ENCODE measurements at regions not wholly inside any gene's neighbourhood (a gene's known extent, or its start where the extent isn't known, plus 50 kb on each side); places are given as distances from the start of the nearest gene placed in this dataset.
"Not testable (repeated sequence)": the region's sequence is repeated elsewhere in the genome, so short reads cannot be mapped to it uniquely, and the experiment has no call there.

- not testable (repeated sequence) for H3K9me3 Mint-ChIP-seq (ENCODE audit: insufficient read depth)
These were observed 82.9 kb upstream of the VKORC1L1 start for GRCh38 chr7:65789943-65790342.

GRCh38 chr7:65791788-65792187 lies 81.1 kb upstream of the VKORC1L1 start:
- H3K27ac ChIP-seq (ENCODE audit: low read length in 2 of 2); H4K20me1 ChIP-seq (ENCODE audit: control insufficient read depth, insufficient read depth, low read length, poor library complexity, severe bottlenecking); DNase-seq; H3K79me2 ChIP-seq (ENCODE audit: control insufficient read depth, insufficient read depth, low read length); intact Hi-C loops (cut with micrococcal nuclease); H3K27ac Mint-ChIP-seq; POLR2A ChIA-PET; CTCF ChIA-PET; H3K4me2 ChIP-seq (replicated peaks; ENCODE audit: low read depth, low read length, poor library complexity, severe bottlenecking); H3K9ac ChIP-seq (ENCODE audit: low read length); H3K27me3 ChIP-seq (replicated peaks in 1 of 4; ENCODE audit: control extremely low read depth in 1 of 4, control insufficient read depth in 3 of 4, insufficient read depth in 4 of 4, low read length in 3 of 4); H3K9me3 Mint-ChIP-seq (ENCODE audit: insufficient read depth); H2AFZ ChIP-seq (ENCODE audit: insufficient read depth, low read depth, low read length, poor library complexity, severe bottlenecking); H3K27me3 Mint-ChIP-seq; H3K4me3 ChIP-seq (ENCODE audit: control extremely low read depth in 1 of 5, extremely low read depth in 1 of 5, insufficient read depth in 1 of 5, low read depth in 2 of 5, low read length in 4 of 5); H3K4me1 Mint-ChIP-seq; H3K36me3 ChIP-seq (replicated peaks in 1 of 2; ENCODE audit: control extremely low read depth in 1 of 2, control insufficient read depth in 1 of 2, extremely low read depth in 1 of 2, insufficient read depth in 2 of 2, low read length in 1 of 2); H3K4me3 Mint-ChIP-seq; H3K4me1 ChIP-seq (ENCODE audit: control insufficient read depth in 2 of 2, insufficient read depth in 2 of 2, low read length in 2 of 2); H3K9me3 ChIP-seq (ENCODE audit: control extremely low read depth in 1 of 3, control insufficient read depth in 2 of 3, insufficient read depth in 1 of 3, low read length in 2 of 3); ATAC-seq (ENCODE audit: low read depth): not testable (repeated sequence)
- no CpG with 5 or more reads among the region's 1 CpG for WGBS (ENCODE audit: insufficient coverage)

More at GRCh38 chr7:65789943-65790342, 82.9 kb upstream of the VKORC1L1 start:
- H3K4me1 ChIP-seq (ENCODE audit: control insufficient read depth in 2 of 2, insufficient read depth in 2 of 2, low read length in 2 of 2); CTCF ChIA-PET; H3K27me3 Mint-ChIP-seq; H2AFZ ChIP-seq (ENCODE audit: insufficient read depth, low read depth, low read length, poor library complexity, severe bottlenecking); H3K36me3 ChIP-seq (replicated peaks in 1 of 2; ENCODE audit: control extremely low read depth in 1 of 2, control insufficient read depth in 1 of 2, extremely low read depth in 1 of 2, insufficient read depth in 2 of 2, low read length in 1 of 2); H3K27ac ChIP-seq (ENCODE audit: low read length in 2 of 2); H3K4me3 ChIP-seq (ENCODE audit: control extremely low read depth in 1 of 5, extremely low read depth in 1 of 5, insufficient read depth in 1 of 5, low read depth in 2 of 5, low read length in 4 of 5); H3K9ac ChIP-seq (ENCODE audit: low read length); H3K4me1 Mint-ChIP-seq; H3K27ac Mint-ChIP-seq; DNase-seq; H4K20me1 ChIP-seq (ENCODE audit: control insufficient read depth, insufficient read depth, low read length, poor library complexity, severe bottlenecking); H3K79me2 ChIP-seq (ENCODE audit: control insufficient read depth, insufficient read depth, low read length); POLR2A ChIA-PET; H3K9me3 ChIP-seq (ENCODE audit: control extremely low read depth in 1 of 3, control insufficient read depth in 2 of 3, insufficient read depth in 1 of 3, low read length in 2 of 3); H3K4me3 Mint-ChIP-seq; H3K27me3 ChIP-seq (replicated peaks in 1 of 4; ENCODE audit: control extremely low read depth in 1 of 4, control insufficient read depth in 3 of 4, insufficient read depth in 4 of 4, low read length in 3 of 4); intact Hi-C loops (cut with micrococcal nuclease); ATAC-seq (ENCODE audit: low read depth); H3K4me2 ChIP-seq (replicated peaks; ENCODE audit: low read depth, low read length, poor library complexity, severe bottlenecking): not testable (repeated sequence)
- no CpG with 5 or more reads among the region's 5 CpGs for WGBS (ENCODE audit: insufficient coverage)

GRCh38 chr7:65792726-65793125 lies 80.1 kb upstream of the VKORC1L1 start:
- H3K27me3 ChIP-seq (replicated peaks in 1 of 4; ENCODE audit: control extremely low read depth in 1 of 4, control insufficient read depth in 3 of 4, insufficient read depth in 4 of 4, low read length in 3 of 4); H3K27ac Mint-ChIP-seq; H3K4me1 Mint-ChIP-seq; H2AFZ ChIP-seq (ENCODE audit: insufficient read depth, low read depth, low read length, poor library complexity, severe bottlenecking); H3K27me3 Mint-ChIP-seq; CTCF ChIA-PET; POLR2A ChIA-PET; H3K27ac ChIP-seq (ENCODE audit: low read length in 2 of 2); ATAC-seq (ENCODE audit: low read depth); H4K20me1 ChIP-seq (ENCODE audit: control insufficient read depth, insufficient read depth, low read length, poor library complexity, severe bottlenecking); H3K9me3 Mint-ChIP-seq (ENCODE audit: insufficient read depth); H3K4me2 ChIP-seq (replicated peaks; ENCODE audit: low read depth, low read length, poor library complexity, severe bottlenecking); H3K9ac ChIP-seq (ENCODE audit: low read length); H3K4me3 ChIP-seq (ENCODE audit: control extremely low read depth in 1 of 5, extremely low read depth in 1 of 5, insufficient read depth in 1 of 5, low read depth in 2 of 5, low read length in 4 of 5); DNase-seq; H3K9me3 ChIP-seq (ENCODE audit: control extremely low read depth in 1 of 3, control insufficient read depth in 2 of 3, insufficient read depth in 1 of 3, low read length in 2 of 3); intact Hi-C loops (cut with micrococcal nuclease); H3K79me2 ChIP-seq (ENCODE audit: control insufficient read depth, insufficient read depth, low read length); H3K4me3 Mint-ChIP-seq; H3K4me1 ChIP-seq (ENCODE audit: control insufficient read depth in 2 of 2, insufficient read depth in 2 of 2, low read length in 2 of 2); H3K36me3 ChIP-seq (replicated peaks in 1 of 2; ENCODE audit: control extremely low read depth in 1 of 2, control insufficient read depth in 1 of 2, extremely low read depth in 1 of 2, insufficient read depth in 2 of 2, low read length in 1 of 2): not testable (repeated sequence)
- WGBS (ENCODE audit: insufficient coverage), result 100% methylated on average over 1 of the region's 4 CpGs

GRCh38 chr7:65794671-65795391 lies 78.0 kb upstream of the VKORC1L1 start:
- H3K36me3 ChIP-seq (replicated peaks in 1 of 2; ENCODE audit: control extremely low read depth in 1 of 2, control insufficient read depth in 1 of 2, extremely low read depth in 1 of 2, insufficient read depth in 2 of 2, low read length in 1 of 2); H3K4me2 ChIP-seq (replicated peaks; ENCODE audit: low read depth, low read length, poor library complexity, severe bottlenecking); H3K27me3 Mint-ChIP-seq; H3K4me1 ChIP-seq (ENCODE audit: control insufficient read depth in 2 of 2, insufficient read depth in 2 of 2, low read length in 2 of 2); DNase-seq; POLR2A ChIA-PET; H2AFZ ChIP-seq (ENCODE audit: insufficient read depth, low read depth, low read length, poor library complexity, severe bottlenecking); H3K4me3 ChIP-seq (ENCODE audit: control extremely low read depth in 1 of 5, extremely low read depth in 1 of 5, insufficient read depth in 1 of 5, low read depth in 2 of 5, low read length in 4 of 5); H3K27ac Mint-ChIP-seq; H3K9me3 Mint-ChIP-seq (ENCODE audit: insufficient read depth); H3K4me1 Mint-ChIP-seq; H3K27ac ChIP-seq (ENCODE audit: low read length in 2 of 2); H3K4me3 Mint-ChIP-seq; H3K27me3 ChIP-seq (replicated peaks in 1 of 4; ENCODE audit: control extremely low read depth in 1 of 4, control insufficient read depth in 3 of 4, insufficient read depth in 4 of 4, low read length in 3 of 4); CTCF ChIA-PET; H3K9me3 ChIP-seq (ENCODE audit: control extremely low read depth in 1 of 3, control insufficient read depth in 2 of 3, insufficient read depth in 1 of 3, low read length in 2 of 3); ATAC-seq (ENCODE audit: low read depth); H4K20me1 ChIP-seq (ENCODE audit: control insufficient read depth, insufficient read depth, low read length, poor library complexity, severe bottlenecking); H3K9ac ChIP-seq (ENCODE audit: low read length); intact Hi-C loops (cut with micrococcal nuclease); H3K79me2 ChIP-seq (ENCODE audit: control insufficient read depth, insufficient read depth, low read length): not testable (repeated sequence)
- WGBS (ENCODE audit: insufficient coverage), result 92% methylated on average over 1 of the region's 3 CpGs

All from B cell (primary cell).